CD4-positive, CD25-positive, alpha-beta regulatory T cell (primary cell): ENCODE measurements at regions not wholly inside any gene's neighbourhood (a gene's known extent, or its start where the extent isn't known, plus 50 kb on each side); places are given as distances from the start of the nearest gene placed in this dataset.

Experiments
- ATAC-seq, 2 donors: fragments of 150-1000 bp; cut with Tn5 transposase; one replicate each; pipeline ENCODE4 v1.10.0; 2021; ENCODE audit warnings: low read depth in 2 of 2, moderate number of reproducible peaks in 2 of 2, moderate library complexity in 1 of 2
- DNase-seq, 3 donors: peaks; one replicate each; pipeline versions ENCODE4 v3.0.0 to v3.0.0-alpha.2; 2012 to 2022; ENCODE audit warnings: mixed read lengths in 1 of 3
- H3K27ac ChIP-seq: one replicate; pipeline ENCODE4 v1.7.0; 2013; ENCODE audit warnings: mild to moderate bottlenecking, low read length; ENCODE audit not compliant: insufficient read depth, poor library complexity, severe bottlenecking
- H3K27me3 ChIP-seq: one replicate; pipeline ENCODE4 v1.7.0; 2013; ENCODE audit warnings: low read length; ENCODE audit not compliant: control insufficient read depth, insufficient read depth
- H3K36me3 ChIP-seq: one replicate; pipeline ENCODE4 v1.7.0; 2013; ENCODE audit warnings: mild to moderate bottlenecking, low read length, moderate library complexity; ENCODE audit not compliant: control insufficient read depth, insufficient read depth
- H3K4me1 ChIP-seq: 2 replicates; pipeline ENCODE4 v1.7.0; 2013; ENCODE audit warnings: mild to moderate bottlenecking, low read length; ENCODE audit not compliant: insufficient read depth, control insufficient read depth, poor library complexity, severe bottlenecking
- H3K4me3 ChIP-seq: one replicate; pipeline ENCODE4 v1.7.0; 2013; ENCODE audit warnings: low read depth, mild to moderate bottlenecking, low read length, moderate library complexity
- H3K9me3 ChIP-seq, 2 experiments: 1 replicate in 1 of 2; 2 replicates in 1 of 2; pipeline ENCODE4 v1.7.0; 2013; ENCODE audit warnings: low read length in 2 of 2, mild to moderate bottlenecking in 1 of 2, moderate library complexity in 1 of 2; ENCODE audit not compliant: control insufficient read depth in 2 of 2
- H3K27ac Mint-ChIP-seq, 3 donors: one replicate each; pipeline ENCODE4 v1.8.0; 2020 to 2022; ENCODE audit warnings: mild to moderate bottlenecking in 3 of 3, mixed read lengths in 3 of 3, moderate library complexity in 2 of 3
- H3K27me3 Mint-ChIP-seq: one replicate; pipeline ENCODE4 v1.8.0; 2022; ENCODE audit warnings: mild to moderate bottlenecking, mixed read lengths
- H3K36me3 Mint-ChIP-seq: one replicate; pipeline ENCODE4 v1.8.0; 2020; ENCODE audit warnings: mixed read lengths
- H3K4me1 Mint-ChIP-seq, 4 donors: one replicate each; pipeline ENCODE4 v1.8.0; 2020 to 2022; ENCODE audit warnings: mixed read lengths in 4 of 4, mild to moderate bottlenecking in 1 of 4
- H3K4me3 Mint-ChIP-seq, 4 donors: one replicate each; pipeline ENCODE4 v1.8.0; 2020 to 2022; ENCODE audit warnings: mild to moderate bottlenecking in 4 of 4, mixed read lengths in 4 of 4, moderate library complexity in 3 of 4
- H3K9me3 Mint-ChIP-seq, 7 donors: one replicate each; pipeline ENCODE4 v1.8.0; 2020 to 2022; ENCODE audit warnings: mixed read lengths in 7 of 7, mild to moderate bottlenecking in 3 of 7, moderate library complexity in 2 of 7

GRCh38 chr5:105263515-105263914 is 1700.9 kb upstream of the NUDT12 start:
- Mint-ChIP-seq H3K36me3 (no peaks in the 10 kb centered on the region), H3K9me3 (peaks cover 4 to 35% (median 8%) of the 10 kb centered on the region in 7 donors), H3K4me1 (no peaks in the 10 kb centered on the region), H3K4me3 (no peak overlapping the region), H3K27me3 (no peaks in the 10 kb centered on the region), H3K27ac (no peak overlapping the region)
- DNase-seq (no peak), ATAC-seq (no peak)
- no peaks in the 10 kb centered on the region for H3K4me1 ChIP-seq
- peaks cover 0 to 7% of the 10 kb centered on the region in 2 experiments for H3K9me3 ChIP-seq
- no peaks in the 10 kb centered on the region for H3K27me3 ChIP-seq
- no peak overlapping the region for H3K4me3 ChIP-seq
- no peak overlapping the region for H3K27ac ChIP-seq
- no peaks in the 10 kb centered on the region for H3K36me3 ChIP-seq

- Mint-ChIP-seq H3K4me1 (no peaks in the 10 kb centered on the region), H3K9me3 (peaks cover 7 to 26% (median 12%) of the 10 kb centered on the region in 7 donors), H3K27me3 (no peaks in the 10 kb centered on the region), H3K36me3 (no peaks in the 10 kb centered on the region), H3K27ac (no peak overlapping the region), H3K4me3 (no peak overlapping the region)
- Histone ChIP-seq H3K36me3 (no peaks in the 10 kb centered on the region), H3K27ac (no peak overlapping the region), H3K27me3 (no peaks in the 10 kb centered on the region), H3K4me3 (no peak overlapping the region), H3K4me1 (no peaks in the 10 kb centered on the region), H3K9me3 (peaks cover 3 to 7% of the 10 kb centered on the region in 2 experiments)
- DNase-seq = no peak
- ATAC-seq = no peak
Measured at GRCh38 chr5:105259581-105260217, 1697.1 kb upstream of the NUDT12 start.

GRCh38 chr5:105238561-105238960 is 1676.0 kb upstream of the NUDT12 start:
- H3K4me3 Mint-ChIP-seq = no peak overlapping the region
- no peaks in the 10 kb centered on the region for H3K4me1 ChIP-seq
- no peaks in the 10 kb centered on the region for H3K27me3 Mint-ChIP-seq
- no peaks in the 10 kb centered on the region for H3K36me3 ChIP-seq
- ATAC-seq (no peak), DNase-seq (no peak)
- H3K4me1 Mint-ChIP-seq = no peaks in the 10 kb centered on the region
- H3K4me3 ChIP-seq = no peak overlapping the region
- H3K36me3 Mint-ChIP-seq = no peaks in the 10 kb centered on the region
- no peaks in the 10 kb centered on the region for H3K27me3 ChIP-seq
- H3K9me3 ChIP-seq = no peaks in the 10 kb centered on the region
- no peak overlapping the region for H3K27ac ChIP-seq
- H3K9me3 Mint-ChIP-seq = peaks cover 0 to 16% (median 5%) of the 10 kb centered on the region in 7 donors
- H3K27ac Mint-ChIP-seq = no peak overlapping the region

- Mint-ChIP-seq H3K4me1 (no peaks in the 10 kb centered on the region), H3K27ac (no peak overlapping the region), H3K9me3 (peaks cover 0 to 16% (median 5%) of the 10 kb centered on the region in 7 donors), H3K27me3 (no peaks in the 10 kb centered on the region), H3K4me3 (no peak overlapping the region), H3K36me3 (no peaks in the 10 kb centered on the region)
- Histone ChIP-seq H3K4me1 (no peaks in the 10 kb centered on the region), H3K4me3 (no peak overlapping the region), H3K27ac (no peak overlapping the region), H3K27me3 (no peaks in the 10 kb centered on the region), H3K36me3 (no peaks in the 10 kb centered on the region), H3K9me3 (peaks cover 0 to 4% of the 10 kb centered on the region in 2 experiments)
- ATAC-seq (no peak), DNase-seq (no peak)
Measured at GRCh38 chr5:105230516-105231157, 1668.0 kb upstream of the NUDT12 start.

GRCh38 chr5:105218018-105218417 is 1655.4 kb upstream of the NUDT12 start:
- peaks cover 0 to 29% (median 7%) of the 10 kb centered on the region in 7 donors for H3K9me3 Mint-ChIP-seq
- H3K27ac ChIP-seq = no peak overlapping the region
- no peaks in the 10 kb centered on the region for H3K27me3 Mint-ChIP-seq
- H3K36me3 Mint-ChIP-seq = no peaks in the 10 kb centered on the region
- no peaks in the 10 kb centered on the region for H3K4me1 Mint-ChIP-seq
- H3K36me3 ChIP-seq = no peaks in the 10 kb centered on the region
- no peaks in the 10 kb centered on the region for H3K27me3 ChIP-seq
- ATAC-seq (no peak), DNase-seq (no peak)
- no peaks in the 10 kb centered on the region for H3K4me1 ChIP-seq
- no peak overlapping the region for H3K4me3 Mint-ChIP-seq
- no peak overlapping the region for H3K4me3 ChIP-seq
- H3K9me3 ChIP-seq = no peaks in the 10 kb centered on the region
- H3K27ac Mint-ChIP-seq = no peak overlapping the region

GRCh38 chr5:105213078-105213477 is 1650.5 kb upstream of the NUDT12 start:
- Mint-ChIP-seq H3K36me3 (no peaks in the 10 kb centered on the region), H3K27ac (no peak overlapping the region), H3K4me1 (no peaks in the 10 kb centered on the region), H3K4me3 (no peak overlapping the region), H3K9me3 (peaks cover 3 to 36% (median 8%) of the 10 kb centered on the region in 7 donors), H3K27me3 (no peaks in the 10 kb centered on the region)
- ATAC-seq = no peak
- Histone ChIP-seq H3K4me3 (no peak overlapping the region), H3K9me3 (no peaks in the 10 kb centered on the region), H3K27me3 (no peaks in the 10 kb centered on the region), H3K27ac (no peak overlapping the region), H3K4me1 (no peaks in the 10 kb centered on the region), H3K36me3 (no peaks in the 10 kb centered on the region)
- DNase-seq = no peak

GRCh38 chr5:105207066-105207465 is 1644.5 kb upstream of the NUDT12 start:
- no peak for ATAC-seq

GRCh38 chr5:105197531-105197930 is 1634.9 kb upstream of the NUDT12 start:
- Mint-ChIP-seq H3K27ac (no peak overlapping the region), H3K36me3 (no peaks in the 10 kb centered on the region), H3K27me3 (no peaks in the 10 kb centered on the region), H3K4me1 (no peaks in the 10 kb centered on the region), H3K4me3 (no peak overlapping the region), H3K9me3 (peaks cover 0 to 28% (median 3%) of the 10 kb centered on the region in 7 donors)
- Histone ChIP-seq H3K27me3 (no peaks in the 10 kb centered on the region), H3K4me3 (no peak overlapping the region), H3K36me3 (no peaks in the 10 kb centered on the region), H3K4me1 (no peaks in the 10 kb centered on the region), H3K27ac (no peak overlapping the region), H3K9me3 (no peaks in the 10 kb centered on the region)
- DNase-seq = no peak
- no peak for ATAC-seq

More at GRCh38 chr5:105207066-105207465, 1644.5 kb upstream of the NUDT12 start:
- peaks cover 0 to 38% (median 9%) of the 10 kb centered on the region in 7 donors for H3K9me3 Mint-ChIP-seq
- no peak overlapping the region for H3K4me3 ChIP-seq
- H3K4me1 Mint-ChIP-seq = no peaks in the 10 kb centered on the region
- no peaks in the 10 kb centered on the region for H3K9me3 ChIP-seq
- DNase-seq = no peak
- H3K36me3 Mint-ChIP-seq = no peaks in the 10 kb centered on the region
- no peak overlapping the region for H3K4me3 Mint-ChIP-seq
- no peaks in the 10 kb centered on the region for H3K27me3 Mint-ChIP-seq
- H3K27ac ChIP-seq = no peak overlapping the region
- H3K36me3 ChIP-seq = no peaks in the 10 kb centered on the region
- H3K27ac Mint-ChIP-seq = no peak overlapping the region
- H3K27me3 ChIP-seq = no peaks in the 10 kb centered on the region
- H3K4me1 ChIP-seq = no peaks in the 10 kb centered on the region
